ENCODE measurements at regions not wholly inside any gene's neighbourhood (a gene's known extent, or its start where the extent isn't known, plus 50 kb on each side); places are given as distances from the start of the nearest gene placed in this dataset.

GRCh38 chr1:29991025-29991424, 732.4 kb downstream of the MATN1 start:
- H3K27me3 ChIP-seq (ENCODE audit: insufficient read depth, low read depth, severe bottlenecking) = no peaks in the 10 kb centered on the region
- no peak overlapping the region for H3K4me3 ChIP-seq (ENCODE audit: low read depth, low read length)
- no peaks in the 10 kb centered on the region for H3K9me3 ChIP-seq (ENCODE audit: severe bottlenecking)
- no peak for DNase-seq
- H3K27ac ChIP-seq = no peak overlapping the region
- H3K36me3 ChIP-seq = no peaks in the 10 kb centered on the region
- TF ChIP-seq, protein P1, sequence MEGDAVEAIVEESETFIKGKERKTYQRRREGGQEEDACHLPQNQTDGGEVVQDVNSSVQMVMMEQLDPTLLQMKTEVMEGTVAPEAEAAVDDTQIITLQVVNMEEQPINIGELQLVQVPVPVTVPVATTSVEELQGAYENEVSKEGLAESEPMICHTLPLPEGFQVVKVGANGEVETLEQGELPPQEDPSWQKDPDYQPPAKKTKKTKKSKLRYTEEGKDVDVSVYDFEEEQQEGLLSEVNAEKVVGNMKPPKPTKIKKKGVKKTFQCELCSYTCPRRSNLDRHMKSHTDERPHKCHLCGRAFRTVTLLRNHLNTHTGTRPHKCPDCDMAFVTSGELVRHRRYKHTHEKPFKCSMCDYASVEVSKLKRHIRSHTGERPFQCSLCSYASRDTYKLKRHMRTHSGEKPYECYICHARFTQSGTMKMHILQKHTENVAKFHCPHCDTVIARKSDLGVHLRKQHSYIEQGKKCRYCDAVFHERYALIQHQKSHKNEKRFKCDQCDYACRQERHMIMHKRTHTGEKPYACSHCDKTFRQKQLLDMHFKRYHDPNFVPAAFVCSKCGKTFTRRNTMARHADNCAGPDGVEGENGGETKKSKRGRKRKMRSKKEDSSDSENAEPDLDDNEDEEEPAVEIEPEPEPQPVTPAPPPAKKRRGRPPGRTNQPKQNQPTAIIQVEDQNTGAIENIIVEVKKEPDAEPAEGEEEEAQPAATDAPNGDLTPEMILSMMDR (IDR thresholded peaks at IDR 0.05; ENCODE audit: low read depth, low read length) = no peak

DNA sequence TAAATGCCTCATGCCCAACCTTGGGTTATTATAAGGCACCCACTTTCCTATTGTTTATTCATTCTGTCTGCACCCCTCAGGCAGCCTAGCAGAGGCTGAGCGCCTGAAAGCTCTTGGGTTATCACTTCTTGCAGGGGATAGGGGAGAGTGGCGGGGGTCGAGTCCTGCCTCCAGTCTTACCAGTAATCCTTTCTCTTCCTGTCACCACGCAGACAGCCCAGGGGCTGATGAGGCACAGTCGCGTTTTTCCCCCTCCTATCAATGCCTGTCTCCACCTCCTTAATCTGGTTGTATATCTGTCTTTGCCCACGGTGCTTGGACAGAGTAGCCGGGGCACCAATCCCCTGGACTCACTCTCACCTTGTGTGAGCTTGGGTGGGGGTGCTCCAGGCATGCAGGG, 733.1 kb downstream of the MATN1 start:
- H3K27ac ChIP-seq = no peak overlapping the region
- no peaks in the 10 kb centered on the region for H3K9me3 ChIP-seq (ENCODE audit: severe bottlenecking)
- H3K36me3 ChIP-seq = no peaks in the 10 kb centered on the region
- no peaks in the 10 kb centered on the region for H3K27me3 ChIP-seq (ENCODE audit: insufficient read depth, low read depth, severe bottlenecking)
- no peak overlapping the region for H3K4me3 ChIP-seq (ENCODE audit: low read depth, low read length)
- TF ChIP-seq, protein P1 (IDR thresholded peaks at IDR 0.05; ENCODE audit: low read depth, low read length) = no peak
- DNase-seq = no peak

DNA sequence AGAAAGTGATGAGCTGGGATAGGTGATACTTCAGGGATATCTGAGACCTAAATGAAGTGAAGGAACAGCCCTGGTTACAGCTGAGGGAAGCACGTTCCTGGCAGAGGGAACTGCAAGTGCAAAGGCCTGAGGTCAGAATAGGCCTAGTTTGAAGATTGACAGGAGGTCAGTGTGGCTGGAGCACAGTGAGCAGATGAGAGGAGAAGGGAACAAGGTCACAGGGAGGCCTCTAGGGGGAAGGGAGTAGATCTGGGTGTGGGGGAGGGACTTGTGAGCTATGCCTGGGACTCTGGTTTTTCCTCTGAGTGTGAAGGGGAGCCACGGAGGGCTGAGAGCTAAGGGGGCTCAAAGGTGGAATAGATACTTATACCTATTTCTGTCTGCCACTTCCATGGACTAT, 736.4 kb downstream of the MATN1 start:
- H3K27ac ChIP-seq = no peak overlapping the region
- no peak for DNase-seq
- no peaks in the 10 kb centered on the region for H3K9me3 ChIP-seq (ENCODE audit: severe bottlenecking)
- H3K27me3 ChIP-seq (ENCODE audit: insufficient read depth, low read depth, severe bottlenecking) = no peaks in the 10 kb centered on the region
- TF ChIP-seq, protein P1 (IDR thresholded peaks at IDR 0.05; ENCODE audit: low read depth, low read length) = no peak
- no peak overlapping the region for H3K4me3 ChIP-seq (ENCODE audit: low read depth, low read length)
- H3K36me3 ChIP-seq = no peaks in the 10 kb centered on the region

DNA sequence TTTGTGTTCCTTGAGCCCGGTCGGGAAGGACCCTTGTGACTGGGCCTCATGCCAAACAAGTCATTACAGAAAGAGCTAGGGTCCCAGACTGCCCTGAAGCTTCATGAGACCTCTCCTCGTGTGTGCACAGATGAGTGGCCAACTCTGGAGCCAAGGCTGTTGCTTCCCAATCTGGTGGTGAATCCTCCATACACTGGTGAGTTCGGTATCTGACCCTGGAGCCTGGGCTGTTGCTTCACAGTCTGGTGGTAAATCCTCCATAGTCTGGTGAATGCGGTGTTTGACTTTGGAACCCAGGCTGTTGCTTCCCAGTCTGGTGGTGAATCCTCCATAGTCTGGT, 737.8 kb downstream of the MATN1 start:
- Histone ChIP-seq H3K4me3 (ENCODE audit: low read depth, low read length) (no peak overlapping the region), H3K36me3 (no peaks in the 10 kb centered on the region), H3K27me3 (ENCODE audit: insufficient read depth, low read depth, severe bottlenecking) (no peaks in the 10 kb centered on the region), H3K27ac (no peak overlapping the region), H3K9me3 (ENCODE audit: severe bottlenecking) (no peaks in the 10 kb centered on the region)
- DNase-seq = no peak
- TF ChIP-seq, protein P1 (IDR thresholded peaks at IDR 0.05; ENCODE audit: low read depth, low read length) = no peak

DNA sequence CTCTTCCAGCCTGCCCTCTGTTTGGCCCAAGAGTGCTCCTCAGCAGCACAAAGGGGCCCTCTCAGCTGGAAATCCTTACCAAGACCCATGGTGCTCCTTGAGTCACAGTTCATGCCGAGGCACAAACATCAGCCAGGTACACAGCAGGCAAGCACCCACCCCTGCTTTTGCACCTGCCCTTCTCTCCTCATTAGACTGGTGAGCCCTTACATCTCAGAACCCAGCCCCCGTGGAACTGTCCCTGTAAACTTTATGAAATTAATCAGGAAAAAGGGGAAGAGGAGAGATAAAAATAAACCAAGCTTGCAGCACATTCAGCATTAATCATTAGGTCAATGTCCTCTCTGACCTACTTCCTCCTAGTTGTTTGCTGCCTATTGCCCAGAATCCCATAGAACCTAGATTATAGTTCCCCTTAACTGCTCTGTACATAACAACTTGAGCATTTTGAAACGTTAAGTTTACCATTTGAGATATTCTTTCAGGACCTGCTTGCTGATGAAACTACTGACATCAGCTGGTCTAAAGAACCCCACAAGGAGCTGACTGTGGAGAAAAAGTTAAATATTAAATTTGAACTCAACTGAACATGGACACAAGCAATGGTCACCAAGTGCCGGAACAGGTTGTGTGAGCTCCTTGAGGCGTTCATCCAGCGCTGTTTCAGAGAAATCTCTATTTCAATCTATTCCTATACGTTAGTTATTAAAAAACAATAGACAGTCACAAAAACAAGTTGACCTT, 738.4 kb downstream of the MATN1 start:
- no peak overlapping the region for H3K4me3 ChIP-seq (ENCODE audit: low read depth, low read length)
- H3K9me3 ChIP-seq (ENCODE audit: severe bottlenecking) = no peaks in the 10 kb centered on the region
- no peaks in the 10 kb centered on the region for H3K27me3 ChIP-seq (ENCODE audit: insufficient read depth, low read depth, severe bottlenecking)
- TF ChIP-seq, protein P1 (IDR thresholded peaks at IDR 0.05; ENCODE audit: low read depth, low read length) = no peak
- H3K36me3 ChIP-seq = no peaks in the 10 kb centered on the region
- no peak for DNase-seq
- no peak overlapping the region for H3K27ac ChIP-seq
